ENCODE measurements at regions not wholly inside any gene's neighbourhood (a gene's known extent, or its start where the extent isn't known, plus 50 kb on each side); places are given as distances from the start of the nearest gene placed in this dataset.

GRCh38 chr4:23166919-23167318, 474.2 kb downstream of the GBA3 start:
- DNase-seq (ENCODE audit: low read depth) = no peak

- DNase-seq (ENCODE audit: low read depth) = no peak
Observed at GRCh38 chr4:23166407-23166806, 473.7 kb downstream of the GBA3 start.

GRCh38 chr4:23165669-23166068, 472.9 kb downstream of the GBA3 start:
- DNase-seq (ENCODE audit: low read depth) = no peak

GRCh38 chr4:23163647-23164436, 471.1 kb downstream of the GBA3 start:
- DNase-seq (ENCODE audit: low read depth) = no peak

DNA sequence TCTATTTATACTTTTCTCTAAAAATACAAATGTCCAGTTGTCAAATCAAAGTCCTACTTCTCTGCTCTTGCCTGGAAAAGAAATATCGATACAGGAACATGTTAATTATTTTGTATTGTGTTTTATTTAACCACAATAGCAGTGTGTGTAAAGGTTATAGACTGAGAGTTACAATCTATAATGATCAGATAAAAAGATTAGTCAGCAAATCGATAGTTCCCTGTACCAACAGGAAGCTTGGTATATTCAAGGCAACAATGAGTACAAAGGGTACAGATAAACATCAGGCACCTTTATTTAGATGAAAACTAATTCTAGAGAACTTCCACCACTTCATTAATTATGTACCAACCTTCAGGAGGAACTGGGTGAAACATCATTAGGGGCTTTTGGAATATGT, 469.5 kb downstream of the GBA3 start:
- no peak for DNase-seq (ENCODE audit: low read depth)

DNA sequence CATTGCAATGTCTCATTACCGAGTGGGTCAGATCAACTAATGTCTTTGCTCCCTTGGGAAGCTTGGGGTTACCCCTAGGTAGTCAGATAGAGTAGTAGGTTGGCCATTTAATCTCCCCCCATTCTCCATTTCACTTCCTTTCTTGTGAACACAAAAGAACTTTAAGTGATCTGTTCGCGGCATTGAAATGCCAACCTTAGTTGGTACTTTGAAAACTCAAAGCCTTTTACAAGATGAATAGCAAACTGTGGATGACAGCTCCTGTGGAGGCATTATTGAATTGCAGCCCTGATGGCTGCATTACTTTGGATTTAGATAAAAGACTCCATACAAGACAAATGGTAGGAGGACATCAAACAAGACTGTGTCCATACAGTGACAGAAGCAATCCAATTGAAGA, 469.1 kb downstream of the GBA3 start:
- no peak for DNase-seq (ENCODE audit: low read depth)

DNA sequence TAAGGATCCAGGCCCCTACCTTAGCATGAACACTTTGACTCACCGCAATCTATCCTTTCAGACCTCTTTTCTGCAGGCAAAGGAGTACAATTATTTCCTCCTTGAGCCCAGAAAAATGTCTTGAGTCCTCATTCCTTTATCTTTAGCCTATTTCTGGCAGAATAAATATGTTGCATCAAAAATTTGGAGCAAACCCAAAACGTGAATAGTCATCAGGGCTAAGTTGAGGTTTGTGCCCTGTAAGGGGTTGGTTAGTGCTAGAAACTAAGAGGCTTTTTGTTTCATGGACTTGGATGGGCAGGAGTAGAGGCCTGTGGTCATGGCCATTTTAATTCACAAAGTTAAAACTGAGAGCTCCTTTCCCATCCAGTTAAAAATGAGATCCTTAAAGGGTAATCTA, 460.3 kb downstream of the GBA3 start:
- no peak for DNase-seq (ENCODE audit: low read depth)

GRCh38 chr4:23149815-23150214, 457.1 kb downstream of the GBA3 start:
- DNase-seq (ENCODE audit: low read depth) = no peak

- no peak for DNase-seq (ENCODE audit: low read depth)
Observed at GRCh38 chr4:23144707-23145106, 452.0 kb downstream of the GBA3 start.

GRCh38 chr4:23135792-23136645, 443.3 kb downstream of the GBA3 start:
- DNase-seq (ENCODE audit: low read depth) = peak; percentile 14

GRCh38 chr4:23134331-23134730, 441.6 kb downstream of the GBA3 start:
- no peak for DNase-seq (ENCODE audit: low read depth)

DNA sequence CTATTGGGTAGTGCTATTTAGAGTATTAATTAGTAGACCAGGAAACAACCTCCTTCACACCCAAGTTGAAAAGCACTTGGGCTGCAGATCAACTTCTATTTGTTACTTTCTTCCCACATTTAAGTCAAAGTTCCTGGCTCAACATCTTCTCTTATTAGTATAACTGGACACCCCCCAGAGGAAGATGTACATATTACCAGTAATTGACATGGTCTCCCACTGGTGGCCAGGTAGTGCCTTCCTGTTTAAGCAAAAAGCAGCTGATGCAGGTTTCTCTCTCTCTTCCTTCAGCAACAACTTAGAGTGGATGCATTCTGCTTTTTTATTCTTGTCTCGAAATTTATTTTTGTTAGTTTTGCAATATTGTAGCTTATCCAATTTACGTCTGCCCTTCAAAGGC, 438.1 kb downstream of the GBA3 start:
- no peak for DNase-seq (ENCODE audit: low read depth)

GRCh38 chr4:23125118-23125517, 432.4 kb downstream of the GBA3 start:
- DNase-seq (ENCODE audit: low read depth) = no peak

DNA sequence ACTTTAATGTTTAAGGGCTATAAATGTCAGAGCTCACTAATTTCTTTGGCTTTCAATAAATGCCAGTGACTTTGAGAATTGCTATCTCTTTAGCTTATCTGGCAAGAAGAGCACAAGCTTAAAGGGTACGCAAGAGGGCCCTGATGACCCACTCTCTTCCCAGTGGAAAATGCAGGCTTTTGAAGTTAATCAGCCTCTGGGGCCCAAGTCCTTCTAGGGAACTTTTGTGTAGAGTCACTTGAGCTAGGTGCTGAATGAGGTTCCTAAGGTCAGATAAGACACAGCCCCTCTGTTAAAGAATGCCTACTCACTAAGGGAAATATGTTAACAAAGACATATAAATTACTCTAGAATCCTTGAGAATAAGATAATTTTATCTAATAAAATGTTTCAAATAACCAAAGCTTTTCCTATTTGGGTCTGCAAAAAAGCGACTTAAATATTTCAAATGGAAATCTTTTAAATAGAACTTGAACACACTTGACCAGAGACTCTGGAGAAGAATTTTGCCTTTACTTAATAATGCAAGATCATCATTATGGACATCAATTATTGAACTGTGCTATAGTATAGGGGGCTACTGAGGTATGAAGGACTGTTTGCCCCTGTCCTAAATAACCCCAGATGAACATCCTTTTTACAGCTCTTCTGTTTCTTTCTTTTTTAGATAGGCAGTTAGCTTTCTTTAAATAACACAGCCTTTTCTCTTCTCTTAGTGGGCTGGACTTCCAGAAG, 430.1 kb downstream of the GBA3 start:
- DNase-seq (ENCODE audit: low read depth) = no peak

GRCh38 chr4:23120374-23120773, 427.6 kb downstream of the GBA3 start:
- no peak for DNase-seq (ENCODE audit: low read depth)

- DNase-seq (ENCODE audit: low read depth) = no peak
Observed at GRCh38 chr4:23117826-23118225, 425.1 kb downstream of the GBA3 start.

DNA sequence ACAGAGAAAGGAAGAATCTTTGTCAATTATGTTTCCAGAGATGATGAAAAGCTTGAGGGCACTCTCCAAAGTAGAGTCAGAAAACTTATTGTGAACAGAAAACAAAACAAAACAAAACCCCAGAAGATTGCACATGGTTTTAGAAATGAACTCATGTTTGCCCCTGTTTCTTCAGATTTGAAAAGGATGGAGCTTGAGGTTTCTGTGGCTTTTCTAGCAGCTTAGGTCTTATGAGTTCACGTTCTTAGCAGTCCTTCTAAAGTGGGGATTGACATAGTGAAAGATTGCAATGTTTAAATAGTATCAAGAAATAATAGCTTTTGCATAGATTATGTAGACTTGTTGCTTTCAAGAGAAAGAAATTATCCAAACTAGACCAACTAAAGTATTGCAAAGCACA, 421.8 kb downstream of the GBA3 start:
- DNase-seq (ENCODE audit: low read depth) = no peak

- no peak for DNase-seq (ENCODE audit: low read depth)
Observed at GRCh38 chr4:23113104-23113503, 420.4 kb downstream of the GBA3 start.

GRCh38 chr4:23106516-23106915, 413.8 kb downstream of the GBA3 start:
- no peak for DNase-seq (ENCODE audit: low read depth)

- DNase-seq (ENCODE audit: low read depth) = no peak
Observed at GRCh38 chr4:23105759-23106370, 413.1 kb downstream of the GBA3 start.

DNA sequence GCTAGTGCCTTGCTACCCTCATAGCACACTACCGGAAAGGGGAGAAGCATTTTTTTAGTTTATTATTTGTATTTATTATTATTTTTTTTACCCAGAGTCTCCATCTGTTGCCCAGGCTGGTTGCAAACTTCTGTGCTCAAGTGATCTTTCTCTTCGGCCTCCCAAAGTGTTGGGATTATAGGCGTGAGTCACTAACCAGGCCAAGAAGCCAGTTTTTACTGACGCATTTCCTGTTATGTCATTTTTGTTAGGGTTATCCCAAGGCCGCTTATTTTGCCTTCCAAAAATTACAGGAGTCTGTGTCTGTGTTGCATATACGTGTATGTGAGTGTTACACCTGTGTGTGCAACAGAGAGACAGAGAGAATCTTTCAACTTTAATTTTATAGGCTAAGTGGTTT, 404.5 kb downstream of the GBA3 start:
- DNase-seq (ENCODE audit: low read depth) = no peak

DNA sequence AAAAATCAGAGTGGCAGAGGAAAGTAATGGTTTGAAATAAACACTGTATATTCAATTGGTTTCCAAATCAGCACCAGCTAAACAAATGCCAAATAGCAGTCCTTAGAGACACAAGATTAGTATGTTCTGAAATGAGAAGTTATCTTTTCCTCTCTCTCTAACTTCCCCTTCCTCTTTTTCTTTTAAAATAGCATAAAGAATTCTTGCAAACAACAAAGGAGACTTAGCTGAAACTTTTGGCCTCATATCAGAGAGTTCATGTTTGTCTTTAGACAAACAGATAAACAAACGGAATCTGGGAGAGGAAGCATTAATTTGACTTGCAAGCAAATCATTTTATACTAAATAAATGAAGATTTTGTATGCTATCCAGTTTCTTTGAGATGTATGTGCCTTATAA, 399.0 kb downstream of the GBA3 start:
- no peak for DNase-seq (ENCODE audit: low read depth)

Data from forelimb muscle (tissue), 1 donor.